Large intestine (tissue), 3 donors: ENCODE measurements at regions not wholly inside any gene's neighbourhood (a gene's known extent, or its start where the extent isn't known, plus 50 kb on each side); places are given as distances from the start of the nearest gene placed in this dataset.

Experiments
- DNase-seq, 2 donors: peaks; one replicate each; pipeline versions ENCODE4 v3.0.0 to v3.0.0-alpha.2; 2013
- H3K27ac ChIP-seq: one replicate; pipeline ENCODE4 v1.5.1; 2013; ENCODE audit warnings: low read length
- H3K27me3 ChIP-seq: 2 replicates; pipeline ENCODE4 v1.6.1; 2013; ENCODE audit warnings: low read length; ENCODE audit not compliant: control insufficient read depth, insufficient read depth
- H3K36me3 ChIP-seq: 2 replicates; pipeline ENCODE4 v1.6.1; 2013; ENCODE audit warnings: low read length; ENCODE audit not compliant: control insufficient read depth, insufficient read depth
- H3K4me1 ChIP-seq: one replicate; pipeline ENCODE4 v1.6.1; 2013; ENCODE audit warnings: low read length; ENCODE audit not compliant: control insufficient read depth, insufficient read depth
- H3K4me3 ChIP-seq: one replicate; pipeline ENCODE4 v1.5.1; 2013; ENCODE audit warnings: low read length
- H3K9me3 ChIP-seq: one replicate; pipeline ENCODE4 v1.6.1; 2013; ENCODE audit warnings: mild to moderate bottlenecking, low read depth, low read length, moderate library complexity; ENCODE audit not compliant: control insufficient read depth
- WGBS: methylation state at CpG from one replicate; pipeline ENCODE4 v1.1.5; 2013; ENCODE audit warnings: low lambda C conversion rate; ENCODE audit not compliant: insufficient coverage; 5-methylcytosine and 5-hydroxymethylcytosine counted together

- no peak for DNase-seq
- no peaks in the 10 kb centered on the region for H3K36me3 ChIP-seq
- H3K4me3 ChIP-seq, result no peak overlapping the region
- no peaks in the 10 kb centered on the region for H3K27me3 ChIP-seq
- WGBS, result 83% methylated on average over 1 of the region's 7 CpGs
- no peaks in the 10 kb centered on the region for H3K4me1 ChIP-seq
- H3K9me3 ChIP-seq, result no peaks in the 10 kb centered on the region
- H3K27ac ChIP-seq, result no peak overlapping the region
These were observed 77.0 kb upstream of the PGRMC2 start for GRCh38 chr4:128364565-128364964.

GRCh38 chr4:128363966-128364365 is 76.4 kb upstream of the PGRMC2 start:
- H3K9me3 ChIP-seq, result no peaks in the 10 kb centered on the region
- H3K4me3 ChIP-seq, result no peak overlapping the region
- no peaks in the 10 kb centered on the region for H3K36me3 ChIP-seq
- DNase-seq, result no peak
- no peaks in the 10 kb centered on the region for H3K27me3 ChIP-seq
- H3K4me1 ChIP-seq, result no peaks in the 10 kb centered on the region
- no peak overlapping the region for H3K27ac ChIP-seq
- WGBS, result 100% methylated on average over 1 of the region's 6 CpGs

- DNase-seq, result no peak
- no peaks in the 10 kb centered on the region for H3K9me3 ChIP-seq
- no peaks in the 10 kb centered on the region for H3K27me3 ChIP-seq
- H3K4me3 ChIP-seq, result no peak overlapping the region
- H3K36me3 ChIP-seq, result no peaks in the 10 kb centered on the region
- WGBS, result 100% methylated on average over 1 of the region's 1 CpG
- no peak overlapping the region for H3K27ac ChIP-seq
- H3K4me1 ChIP-seq, result no peaks in the 10 kb centered on the region
These were observed 75.1 kb upstream of the PGRMC2 start for GRCh38 chr4:128362760-128363159.

GRCh38 chr4:128359422-128359821 is 71.8 kb upstream of the PGRMC2 start:
- DNase-seq, result no peak
- Histone ChIP-seq H3K4me3 (no peak overlapping the region), H3K9me3 (no peaks in the 10 kb centered on the region), H3K27ac (no peak overlapping the region), H3K4me1 (peaks cover 3% of the 10 kb centered on the region), H3K36me3 (no peaks in the 10 kb centered on the region), H3K27me3 (no peaks in the 10 kb centered on the region)
- no CpG with 5 or more reads among the region's 2 CpGs for WGBS

GRCh38 chr4:128358913-128359279 is 71.3 kb upstream of the PGRMC2 start:
- Histone ChIP-seq H3K36me3 (no peaks in the 10 kb centered on the region), H3K9me3 (no peaks in the 10 kb centered on the region), H3K4me1 (peaks cover 3% of the 10 kb centered on the region), H3K27ac (no peak overlapping the region), H3K27me3 (no peaks in the 10 kb centered on the region), H3K4me3 (no peak overlapping the region)
- no CpG with 5 or more reads among the region's 2 CpGs for WGBS
- no peak for DNase-seq

- no peak for DNase-seq
- no CpG with 5 or more reads among the region's 7 CpGs for WGBS
- Histone ChIP-seq H3K27me3 (no peaks in the 10 kb centered on the region), H3K4me1 (peaks cover 3% of the 10 kb centered on the region), H3K27ac (no peak overlapping the region), H3K9me3 (no peaks in the 10 kb centered on the region), H3K36me3 (no peaks in the 10 kb centered on the region), H3K4me3 (no peak overlapping the region)
These were observed 70.8 kb upstream of the PGRMC2 start for GRCh38 chr4:128358231-128358912.

- Histone ChIP-seq H3K36me3 (no peaks in the 10 kb centered on the region), H3K9me3 (no peaks in the 10 kb centered on the region), H3K27me3 (no peaks in the 10 kb centered on the region), H3K4me1 (peaks cover 3% of the 10 kb centered on the region), H3K27ac (no peak overlapping the region), H3K4me3 (no peak overlapping the region)
- no peak for DNase-seq
- WGBS, result 71% methylated on average over 2 of the region's 2 CpGs
These were observed 69.7 kb upstream of the PGRMC2 start for GRCh38 chr4:128357286-128357685.

- Histone ChIP-seq H3K27me3 (no peaks in the 10 kb centered on the region), H3K27ac (peak overlapping the region; percentile 50), H3K4me3 (no peak overlapping the region), H3K9me3 (no peaks in the 10 kb centered on the region), H3K4me1 (peaks cover 3% of the 10 kb centered on the region), H3K36me3 (no peaks in the 10 kb centered on the region)
- DNase-seq, result peak; percentile 21 to 64
- no CpG with 5 or more reads among the region's 4 CpGs for WGBS
These were observed 67.7 kb upstream of the PGRMC2 start for GRCh38 chr4:128355305-128355704.

- H3K27ac ChIP-seq, result no peak overlapping the region
- H3K27me3 ChIP-seq, result no peaks in the 10 kb centered on the region
- no peaks in the 10 kb centered on the region for H3K9me3 ChIP-seq
- no peak overlapping the region for H3K4me3 ChIP-seq
- no peak for DNase-seq
- no peaks in the 10 kb centered on the region for H3K36me3 ChIP-seq
- H3K4me1 ChIP-seq, result peaks cover 3% of the 10 kb centered on the region
- no CpG with 5 or more reads among the region's 4 CpGs for WGBS
These were observed 66.7 kb upstream of the PGRMC2 start for GRCh38 chr4:128354205-128354821.

- H3K4me3 ChIP-seq, result no peak overlapping the region
- no peaks in the 10 kb centered on the region for H3K9me3 ChIP-seq
- H3K27me3 ChIP-seq, result no peaks in the 10 kb centered on the region
- whole genome bisulfite sequencing, result 100% methylated on average over 1 of the region's 3 CpGs
- no peak for DNase-seq
- H3K36me3 ChIP-seq, result no peaks in the 10 kb centered on the region
- peaks cover 3% of the 10 kb centered on the region for H3K4me1 ChIP-seq
- H3K27ac ChIP-seq, result no peak overlapping the region
These were observed 66.2 kb upstream of the PGRMC2 start for GRCh38 chr4:128353791-128354190.

- Histone ChIP-seq H3K4me1 (peaks cover 3% of the 10 kb centered on the region), H3K36me3 (no peaks in the 10 kb centered on the region), H3K27ac (no peak overlapping the region), H3K27me3 (no peaks in the 10 kb centered on the region), H3K4me3 (no peak overlapping the region), H3K9me3 (no peaks in the 10 kb centered on the region)
- WGBS, result no CpG with 5 or more reads among the region's 1 CpG
- no peak for DNase-seq
These were observed 63.9 kb upstream of the PGRMC2 start for GRCh38 chr4:128351502-128351901.
